Spleen (tissue), 11 donors: ENCODE measurements at regions not wholly inside any gene's neighbourhood (a gene's known extent, or its start where the extent isn't known, plus 50 kb on each side); places are given as distances from the start of the nearest gene placed in this dataset.

ENCODE experiments used
- DNase-seq: peaks from one replicate; pipeline ENCODE4 v3.0.0-alpha.2; 2020
- H3K27ac ChIP-seq, 8 donors: fragments of 200-600 bp; sonication (generic) in 7 of 8; 1 replicate in 4 of 8; 2 replicates in 4 of 8; pipeline versions ENCODE4 v1.5.0 to v1.8.0; 2016 to 2021; ENCODE audit warnings: inconsistent platforms in 4 of 8, mild to moderate bottlenecking in 4 of 8, moderate library complexity in 1 of 8
- H3K27me3 ChIP-seq, 7 donors: fragments of 200-600 bp; sonication (generic) in 6 of 7; replicated peaks in 1 of 7; 1 replicate in 4 of 7; 2 replicates in 3 of 7; pipeline versions ENCODE4 v1.5.0 to v1.8.0; 2016 to 2021; ENCODE audit warnings: inconsistent platforms in 3 of 7, mild to moderate bottlenecking in 1 of 7
- H3K36me3 ChIP-seq, 6 donors: fragments of 200-600 bp; sonication (generic) in 5 of 6; 1 replicate in 4 of 6; 2 replicates in 2 of 6; pipeline versions ENCODE4 v1.5.0 to v1.8.0; 2016 to 2021; ENCODE audit warnings: inconsistent platforms in 2 of 6
- H3K4me1 ChIP-seq, 6 donors: fragments of 200-600 bp; sonication (generic) in 5 of 6; 1 replicate in 3 of 6; 2 replicates in 3 of 6; pipeline versions ENCODE4 v1.5.0 to v1.8.0; 2016 to 2021; ENCODE audit warnings: inconsistent platforms in 3 of 6
- H3K4me3 ChIP-seq, 8 donors: fragments of 200-600 bp; sonication (generic) in 7 of 8; 1 replicate in 4 of 8; 2 replicates in 4 of 8; pipeline versions ENCODE4 v1.5.0 to v1.8.0; 2016 to 2021; ENCODE audit warnings: inconsistent platforms in 4 of 8, mild to moderate bottlenecking in 4 of 8, moderate library complexity in 2 of 8
- H3K9me3 ChIP-seq, 8 donors: fragments of 200-600 bp; sonication (generic) in 7 of 8; 1 replicate in 4 of 8; 2 replicates in 4 of 8; pipeline versions ENCODE4 v1.5.0 to v1.8.0; 2016 to 2021; ENCODE audit warnings: inconsistent platforms in 4 of 8
- CTCF ChIP-seq, 11 experiments: fragments of 200-600 bp in 7 of 11; fragments of 450-650 bp in 4 of 11; sonication (generic) in 4 of 11; IDR thresholded peaks in 8 of 11; conservative IDR thresholded peaks in 3 of 11; 1 replicate in 7 of 11; 2 replicates in 4 of 11; pipeline versions ENCODE4 v1.4.0 to v1.8.0; 2016 to 2021; ENCODE audit warnings: antibody characterized with exemption in 11 of 11, inconsistent platforms in 4 of 11, mild to moderate bottlenecking in 1 of 11
- POLR2A ChIP-seq, 3 donors: fragments of 450-650 bp; IDR thresholded peaks; one replicate each; pipeline ENCODE4 v1.5.1; 2017; ENCODE audit warnings: antibody characterized with exemption in 3 of 3, mild to moderate bottlenecking in 1 of 3
- POLR2AphosphoS5 ChIP-seq, 3 donors: sonication (generic); formaldehyde crosslinking; IDR thresholded peaks; one replicate each; pipeline ENCODE4 v1.5.1; 2017; ENCODE audit warnings: antibody characterized with exemption in 3 of 3
- WGBS, 5 donors: extraction: QIAGEN DNeasy Blood & Tissue Kit in 3 of 5; methylation state at CpG; one replicate each; pipeline versions ENCODE4 v1.1.5 to v1.1.7; 2013 to 2018; 5-methylcytosine and 5-hydroxymethylcytosine counted together
- intact Hi-C: fragments of 100-400 bp; cut with DNase I; formaldehyde crosslinking; loops from one replicate; pipeline ENCODE4 v1.15.0; 2023; ENCODE audit warnings: low total_unique reads
- donor health status: healthy with polysubstance abuse.
- donor health status: DM: no; HTN: no; CAD: no; lungs with moderate emphysema.
- donor health status: DM: no; HTN: no; CAD: no.
- donor health status: Bipolar disorder and iron deficiency.
- donor health status: healthy.
- donor health status: DM: no; HTN: no; CAD: no.
- donor health status: DM: yes; HTN: yes; CAD: no.

GRCh38 chr12:123083661-123084571 lies 67.0 kb downstream of the PITPNM2 start:
- intact Hi-C loops: no loop called here
- WGBS, 5 donors: 42 to 58% (median 47%) methylated on average over 11 of the region's 11 CpGs

GRCh38 chr12:123080634-123081033 lies 70.3 kb downstream of the PITPNM2 start:
- H3K9me3 ChIP-seq: no peaks in the 10 kb centered on the region
- no peaks in the 10 kb centered on the region for H3K36me3 ChIP-seq
- no peaks in the 10 kb centered on the region for H3K27me3 ChIP-seq
- H3K27ac ChIP-seq: no peak overlapping the region
- no peak for DNase-seq
- TF ChIP-seq CTCF (IDR thresholded peaks at IDR 0.05 in 8 of 11, conservative IDR thresholded peaks at IDR 0.05 in 3 of 11): no peak
- H3K4me3 ChIP-seq: no peak overlapping the region
- intact Hi-C loops: no loop called here
- WGBS, 5 donors: 83 to 94% (median 89%) methylated on average over 3 to 4 of the region's 4 CpGs
- peaks cover 19 to 62% (median 43%) of the 10 kb centered on the region in 6 donors for H3K4me1 ChIP-seq

More at GRCh38 chr12:123083661-123084571, 67.0 kb downstream of the PITPNM2 start:
- no peaks in the 10 kb centered on the region for H3K36me3 ChIP-seq
- no peaks in the 10 kb centered on the region for H3K27me3 ChIP-seq
- peaks cover 14 to 57% (median 34%) of the 10 kb centered on the region in 6 donors for H3K4me1 ChIP-seq
- no peak for DNase-seq
- no peaks in the 10 kb centered on the region for H3K9me3 ChIP-seq
- peak overlapping the region in 5 of 8 donors; percentile 65 to 84 (median 72) for H3K27ac ChIP-seq
- TF ChIP-seq POLR2A (IDR thresholded peaks at IDR 0.05) (no peak), POLR2AphosphoS5 (IDR thresholded peaks at IDR 0.05) (no peak), CTCF (IDR thresholded peaks at IDR 0.05 in 8 of 11, conservative IDR thresholded peaks at IDR 0.05 in 3 of 11) (no peak)
- H3K4me3 ChIP-seq: peak overlapping the region in 2 of 8 donors; percentile 12 to 53

GRCh38 chr12:123078531-123079155 lies 72.2 kb downstream of the PITPNM2 start:
- intact Hi-C loops: no loop called here
- H3K27ac ChIP-seq: no peak overlapping the region
- DNase-seq: no peak

More at GRCh38 chr12:123078531-123079155, 72.2 kb downstream of the PITPNM2 start:
- no peaks in the 10 kb centered on the region for H3K27me3 ChIP-seq
- TF ChIP-seq CTCF (IDR thresholded peaks at IDR 0.05 in 8 of 11, conservative IDR thresholded peaks at IDR 0.05 in 3 of 11): no peak
- WGBS, 5 donors: 77 to 85% (median 83%) methylated on average over 11 to 13 of the region's 13 CpGs
- no peaks in the 10 kb centered on the region for H3K9me3 ChIP-seq
- H3K4me1 ChIP-seq: peaks cover 0 to 62% (median 30%) of the 10 kb centered on the region in 6 donors
- H3K36me3 ChIP-seq: no peaks in the 10 kb centered on the region
- H3K4me3 ChIP-seq: no peak overlapping the region
